ENCODE measurements at regions not wholly inside any gene's neighbourhood (a gene's known extent, or its start where the extent isn't known, plus 50 kb on each side); places are given as distances from the start of the nearest gene placed in this dataset.

DNA sequence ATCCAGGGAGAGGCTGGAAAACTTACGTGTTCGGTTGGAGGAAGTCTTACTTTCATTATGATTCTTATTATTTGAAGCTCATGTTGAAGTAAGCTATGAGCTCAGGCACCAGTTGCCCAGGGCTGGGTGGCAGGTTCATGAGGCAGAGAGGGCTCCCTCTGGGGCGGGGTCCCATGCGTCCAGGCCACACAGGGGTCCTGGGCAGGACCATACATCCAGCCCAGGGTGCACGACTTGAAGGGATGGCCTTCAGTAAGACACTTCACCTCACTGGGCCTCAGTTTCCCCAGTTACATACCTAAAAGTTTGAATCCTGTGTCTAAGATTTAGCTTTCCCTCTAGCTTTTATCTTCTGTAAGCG lies 107.3 kb upstream of the B3GAT1 start:
- Histone ChIP-seq H3K4me3 (no peak overlapping the region), H3K9me3 (no peaks in the 10 kb centered on the region), H3K27me3 (no peaks in the 10 kb centered on the region), H3K36me3 (no peaks in the 10 kb centered on the region)
- DNase-seq: no peak

DNA sequence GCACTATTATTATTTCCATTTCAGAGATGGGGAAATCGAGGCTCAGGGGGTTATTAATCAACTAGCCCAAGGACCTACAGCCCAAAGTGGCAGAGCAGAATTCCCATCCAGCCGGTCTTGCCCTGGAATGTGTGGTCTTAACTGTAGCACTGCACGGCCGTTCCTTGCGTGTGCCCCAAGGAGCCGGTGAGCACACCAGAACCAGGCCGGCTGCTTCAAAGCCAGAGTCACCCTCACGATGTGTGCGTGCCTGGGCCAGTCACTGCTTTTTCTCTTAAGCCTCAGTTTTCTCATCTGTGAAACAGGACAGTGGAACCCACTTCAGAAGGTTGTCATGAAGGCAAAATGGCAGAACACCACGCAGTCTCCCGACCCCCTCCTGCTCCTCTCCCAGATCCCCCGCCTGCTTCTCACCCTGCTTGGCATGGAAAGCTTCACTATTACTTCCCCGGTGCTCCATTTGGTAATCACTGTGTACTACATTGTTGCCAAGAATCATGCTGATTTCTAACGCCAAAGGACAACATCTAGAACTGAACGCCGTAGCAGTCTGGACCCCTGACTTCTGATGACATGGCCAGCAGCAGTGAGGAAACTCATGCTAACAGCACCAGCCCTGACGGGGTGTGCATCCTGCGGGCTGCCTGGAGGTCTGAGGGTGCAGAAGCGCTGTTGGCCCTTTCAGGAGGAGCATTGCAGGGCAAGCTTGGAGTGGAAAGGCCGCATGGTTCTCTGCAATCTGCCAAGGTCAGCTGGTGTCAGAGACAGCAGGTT lies 106.8 kb upstream of the B3GAT1 start:
- no peaks in the 10 kb centered on the region; the same call in 1 of the 2 replicates for H3K27me3 ChIP-seq
- no peaks in the 10 kb centered on the region for H3K9me3 ChIP-seq
- DNase-seq: no peak
- no peaks in the 10 kb centered on the region for H3K36me3 ChIP-seq
- H3K4me3 ChIP-seq: no peak overlapping the region

DNA sequence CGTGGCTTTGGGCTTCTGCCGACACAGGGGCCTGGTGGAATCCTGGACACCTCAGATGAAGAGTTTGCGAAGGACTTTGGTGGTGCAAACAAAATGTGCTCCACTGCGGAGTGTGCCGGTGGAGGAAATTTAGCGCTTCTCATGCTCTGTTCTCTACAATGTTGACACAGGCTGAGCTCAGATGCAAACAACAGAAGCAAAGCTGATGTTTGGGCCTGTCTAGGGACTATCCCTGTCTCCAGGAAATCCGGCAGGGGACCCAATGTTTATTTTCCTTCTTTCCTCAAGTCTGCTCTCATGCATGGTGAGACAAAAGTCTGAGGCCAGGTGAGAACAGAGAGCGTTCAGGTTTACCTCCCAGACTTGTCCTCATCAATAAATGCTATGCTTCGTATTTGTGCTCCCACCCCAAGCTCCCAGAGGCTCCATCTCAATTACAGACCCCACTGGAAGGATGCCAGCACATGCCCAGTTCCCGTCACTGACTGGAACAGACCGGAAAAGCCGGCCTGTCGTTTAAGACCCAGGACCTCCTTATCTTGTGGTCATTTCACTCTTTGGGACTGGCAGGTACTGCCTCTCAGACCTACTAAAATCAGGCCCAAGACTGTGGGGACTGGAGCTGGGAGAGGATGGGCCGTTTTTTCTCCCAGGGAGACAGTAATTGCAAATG lies 105.7 kb upstream of the B3GAT1 start:
- H3K36me3 ChIP-seq: no peaks in the 10 kb centered on the region
- no peaks in the 10 kb centered on the region for H3K9me3 ChIP-seq
- no peak for DNase-seq
- H3K4me3 ChIP-seq: no peak overlapping the region
- no peaks in the 10 kb centered on the region; the same call in 1 of the 2 replicates for H3K27me3 ChIP-seq

DNA sequence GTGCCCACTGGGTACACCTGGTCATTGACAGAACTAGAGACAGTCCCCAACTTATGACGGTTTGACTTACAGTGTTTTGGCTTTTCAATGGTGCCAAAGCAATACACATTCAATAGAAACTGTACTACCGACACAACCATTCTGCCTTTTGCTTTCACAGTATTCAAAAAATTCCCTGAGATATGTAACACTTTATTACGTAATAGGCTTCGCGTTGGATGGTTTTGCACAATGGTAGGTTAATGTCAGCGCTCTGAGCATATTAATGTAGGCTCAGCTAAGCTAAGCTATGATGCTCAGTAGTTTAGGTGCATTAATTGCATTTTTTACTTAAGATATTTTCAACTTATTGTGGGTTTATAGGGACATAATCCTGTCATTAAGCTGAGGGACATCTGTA lies 105.1 kb upstream of the B3GAT1 start:
- Histone ChIP-seq H3K4me3 (no peak overlapping the region), H3K9me3 (no peaks in the 10 kb centered on the region), H3K27me3 (no peaks in the 10 kb centered on the region; the same call in 1 of the 2 replicates), H3K36me3 (no peaks in the 10 kb centered on the region)
- DNase-seq: no peak

DNA sequence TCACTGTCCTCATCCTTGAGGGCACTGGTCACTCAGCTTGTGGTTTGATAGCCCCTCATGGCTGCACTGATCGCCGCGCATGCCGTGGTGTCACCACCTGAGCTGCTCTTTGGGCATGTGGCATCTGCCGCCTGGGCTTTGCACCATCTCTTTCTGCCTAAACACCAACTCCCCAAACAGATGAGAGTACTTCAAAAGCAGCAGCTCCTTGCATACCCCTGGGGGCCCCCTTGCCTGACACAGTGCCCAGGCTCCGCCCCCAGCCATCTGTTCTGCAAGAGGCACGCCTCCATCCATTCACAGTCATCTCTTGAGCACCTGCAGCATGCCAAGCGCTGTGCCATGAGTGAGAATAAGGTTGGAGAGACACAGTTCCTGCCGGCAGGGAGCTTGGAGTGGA lies 104.5 kb upstream of the B3GAT1 start:
- no peaks in the 10 kb centered on the region; the same call in 1 of the 2 replicates for H3K27me3 ChIP-seq
- no peaks in the 10 kb centered on the region for H3K36me3 ChIP-seq
- no peak overlapping the region for H3K4me3 ChIP-seq
- DNase-seq: no peak
- no peaks in the 10 kb centered on the region for H3K9me3 ChIP-seq

DNA sequence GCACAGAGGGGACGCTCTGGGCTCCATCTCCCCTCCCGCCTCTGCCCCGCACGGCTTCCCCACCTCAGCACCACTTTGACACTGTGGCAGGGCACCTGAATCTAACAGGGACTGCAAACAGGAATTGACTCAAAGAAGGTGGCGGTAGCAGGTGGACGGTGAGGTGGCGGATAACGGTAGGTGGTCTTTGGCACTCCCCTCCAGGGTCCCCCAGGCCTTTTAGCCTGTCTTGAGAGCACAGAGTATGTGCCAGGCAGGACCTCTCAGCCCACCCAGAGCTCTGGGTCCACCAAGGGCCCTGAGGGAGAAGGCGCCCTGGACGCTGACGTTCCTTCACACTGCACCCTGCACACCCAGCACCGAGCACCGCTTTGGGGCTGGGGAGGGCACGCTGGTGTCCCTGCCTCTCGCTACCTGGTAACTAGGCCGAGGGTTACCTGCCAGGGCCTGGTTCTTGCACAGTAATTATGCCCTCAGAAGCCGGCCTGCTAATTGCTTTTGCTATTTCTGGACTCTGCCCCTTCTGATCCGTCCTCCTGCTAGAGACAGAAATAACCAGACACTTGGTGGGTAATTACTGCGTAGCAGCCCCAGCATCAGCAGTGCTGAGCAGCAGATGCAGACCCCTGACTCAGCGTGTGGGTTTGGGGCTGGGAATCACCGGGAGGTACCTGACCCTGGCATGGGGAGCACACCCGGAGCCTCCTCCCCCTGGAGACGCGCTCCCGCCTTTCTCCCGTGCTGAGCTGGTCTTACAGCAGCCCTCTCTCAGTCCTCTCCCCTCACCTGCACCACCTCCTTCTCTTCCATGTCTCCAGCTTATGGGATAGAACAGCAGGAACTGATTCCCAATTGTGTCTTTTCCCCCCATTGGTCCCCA lies 103.3 kb upstream of the B3GAT1 start:
- H3K9me3 ChIP-seq: no peaks in the 10 kb centered on the region
- H3K4me3 ChIP-seq: no peak overlapping the region
- H3K27me3 ChIP-seq: no peaks in the 10 kb centered on the region; the same call in 1 of the 2 replicates
- H3K36me3 ChIP-seq: no peaks in the 10 kb centered on the region
- DNase-seq: no peak

DNA sequence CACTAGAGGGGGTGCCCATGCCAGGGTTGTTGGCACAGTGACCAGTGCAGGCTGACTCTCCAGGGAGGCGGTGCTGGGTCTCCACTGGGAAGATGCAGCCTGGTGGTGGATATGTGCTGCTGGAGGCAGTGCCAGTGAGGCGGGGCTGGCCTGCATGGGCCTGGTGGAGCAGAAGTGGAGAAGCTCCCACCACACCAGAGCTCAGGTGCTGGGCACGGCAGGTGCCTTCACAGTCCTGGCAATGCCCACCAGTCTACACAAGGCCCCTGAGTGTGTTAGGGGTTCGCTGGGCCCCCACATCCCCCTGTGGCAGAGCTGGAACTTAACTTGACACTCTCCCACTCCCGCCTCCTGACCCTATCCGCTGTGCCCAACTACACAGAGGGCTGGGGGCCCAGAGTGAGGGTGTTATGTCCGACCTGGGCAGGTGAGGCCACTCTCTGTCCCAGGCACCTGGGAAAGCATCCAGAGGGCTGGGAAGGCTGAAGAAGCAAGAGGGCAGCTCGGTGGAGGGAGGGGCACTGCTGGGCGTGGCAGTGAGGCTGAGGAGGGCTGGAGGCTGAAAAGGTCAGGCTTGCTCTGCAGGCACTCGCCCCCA lies 102.4 kb upstream of the B3GAT1 start:
- no peaks in the 10 kb centered on the region for H3K9me3 ChIP-seq

DNA sequence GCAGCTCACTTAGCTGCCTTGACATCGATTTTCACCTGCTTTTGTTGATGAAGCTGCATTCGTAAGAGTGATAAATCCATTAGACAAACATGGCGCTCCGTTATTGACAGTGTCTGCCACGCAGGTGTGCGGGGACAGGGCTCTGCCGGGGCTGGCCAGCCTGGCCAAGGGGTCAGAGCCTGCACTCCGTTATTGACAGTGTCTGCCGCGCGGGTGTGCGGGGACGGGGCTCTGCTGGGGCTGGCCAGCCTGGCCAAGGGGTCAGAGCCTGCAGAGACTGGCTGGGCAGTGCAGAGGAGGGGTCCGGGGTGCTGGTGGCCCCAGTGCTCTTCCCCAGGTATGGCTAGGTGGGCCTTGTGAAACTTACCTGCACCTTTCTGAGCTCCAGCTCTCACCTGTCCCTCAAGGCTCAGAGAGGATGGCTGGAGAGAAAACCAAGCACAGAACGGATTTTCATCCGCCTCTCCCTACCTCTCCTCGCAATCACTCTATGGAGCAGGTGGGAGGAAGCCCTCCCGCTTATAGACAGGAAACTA lies 101.6 kb upstream of the B3GAT1 start:
- H3K36me3 ChIP-seq: no peaks in the 10 kb centered on the region
- no peak overlapping the region for H3K4me3 ChIP-seq
- H3K9me3 ChIP-seq: no peaks in the 10 kb centered on the region
- no peaks in the 10 kb centered on the region; the same call in 1 of the 2 replicates for H3K27me3 ChIP-seq
- DNase-seq: no peak

More for the DNA sequence above, 102.4 kb upstream of the B3GAT1 start:
- Histone ChIP-seq H3K27me3 (no peaks in the 10 kb centered on the region; the same call in 1 of the 2 replicates), H3K4me3 (no peak overlapping the region), H3K36me3 (no peaks in the 10 kb centered on the region)
- DNase-seq: no peak

DNA sequence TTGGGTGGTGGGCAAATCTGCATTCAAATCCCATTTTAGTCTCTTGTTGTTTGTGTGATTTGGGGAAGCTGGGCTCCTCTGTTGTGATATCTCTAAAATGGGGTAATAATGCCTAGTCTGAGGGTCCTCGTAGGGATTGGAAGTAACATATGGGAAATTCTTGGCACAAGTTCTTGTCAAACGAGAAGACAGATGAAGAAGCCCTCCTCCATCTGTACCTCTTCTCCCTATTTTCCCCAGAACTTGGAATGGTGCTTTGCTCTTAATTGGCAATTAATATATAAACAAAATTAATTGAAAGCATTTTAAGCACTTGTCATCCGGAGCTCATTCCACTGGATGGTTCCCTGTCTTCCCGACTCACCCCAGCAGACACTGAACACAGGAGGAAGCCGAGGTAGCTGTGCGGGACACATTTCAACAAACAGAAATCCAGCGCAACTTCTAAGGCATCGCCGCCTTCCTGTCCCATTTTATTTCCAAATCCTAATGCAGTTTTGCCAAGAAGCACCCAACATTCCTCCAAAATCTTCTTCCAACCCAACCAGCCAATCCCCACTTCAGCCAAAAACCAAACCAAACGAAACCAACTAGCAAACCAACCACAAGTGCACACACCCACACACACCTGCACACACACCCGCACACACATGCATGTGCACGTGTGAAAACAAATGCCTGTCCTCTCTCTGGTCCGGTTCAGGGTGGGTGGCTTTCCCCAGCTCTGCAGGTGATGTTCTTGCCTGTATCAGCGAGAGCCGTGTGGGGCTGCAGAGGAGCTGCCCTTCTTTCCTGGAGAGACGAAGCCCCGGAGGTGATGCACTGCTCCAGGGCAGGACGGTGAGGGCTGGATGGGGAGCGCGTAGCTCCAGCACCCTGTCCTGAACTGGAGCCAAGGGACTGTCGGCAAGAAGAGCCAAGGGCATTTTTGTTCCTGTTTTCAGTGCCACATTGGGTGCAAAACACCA lies 100.8 kb upstream of the B3GAT1 start:
- no peak overlapping the region for H3K4me3 ChIP-seq
- no peaks in the 10 kb centered on the region for H3K9me3 ChIP-seq
- H3K27me3 ChIP-seq: no peaks in the 10 kb centered on the region; the same call in 1 of the 2 replicates
- H3K36me3 ChIP-seq: no peaks in the 10 kb centered on the region
- no peak for DNase-seq

DNA sequence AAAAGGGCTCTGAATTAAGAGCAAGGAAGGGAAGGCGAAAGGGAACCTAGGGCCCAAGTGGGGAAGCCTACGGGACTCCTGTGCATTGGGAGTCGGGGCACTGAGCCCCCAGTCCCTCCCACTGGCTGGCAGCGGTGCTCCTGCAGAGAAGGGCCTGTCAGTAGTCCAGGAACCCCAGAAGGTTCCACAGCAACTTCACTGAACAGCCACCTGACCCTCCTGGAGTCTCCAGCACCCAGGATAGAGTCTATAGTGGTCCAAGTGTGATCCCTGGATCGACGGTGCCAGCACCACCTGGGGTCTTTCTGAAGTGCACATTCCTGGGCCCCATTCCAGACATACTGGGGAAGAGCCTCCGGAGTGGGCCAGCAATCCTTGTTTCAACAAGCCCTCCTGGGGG lies 100.0 kb upstream of the B3GAT1 start:
- H3K9me3 ChIP-seq: no peaks in the 10 kb centered on the region
- no peak for DNase-seq

DNA sequence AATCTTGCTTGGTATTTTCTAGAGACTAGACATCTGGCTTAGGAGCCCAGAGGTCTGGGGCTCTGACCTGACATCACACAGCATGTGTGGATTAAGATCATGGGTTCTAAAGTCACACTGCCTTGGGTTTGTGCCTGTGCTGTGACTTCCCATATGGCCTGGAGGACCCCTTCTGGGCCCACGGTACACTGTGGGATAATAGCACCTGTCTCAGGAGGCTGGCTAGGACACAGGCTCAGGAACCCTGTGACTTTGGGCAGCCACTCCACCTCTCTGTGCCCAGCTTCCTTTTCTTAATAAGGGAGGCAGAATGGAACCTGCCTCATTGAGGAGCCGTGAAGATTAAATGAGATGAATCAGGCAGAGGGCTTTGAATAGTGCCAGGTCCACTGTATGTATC lies 99.2 kb upstream of the B3GAT1 start:
- Histone ChIP-seq H3K36me3 (no peaks in the 10 kb centered on the region), H3K27me3 (no peaks in the 10 kb centered on the region; the same call in 1 of the 2 replicates), H3K9me3 (no peaks in the 10 kb centered on the region), H3K4me3 (no peak overlapping the region)
- no peak for DNase-seq

More for the DNA sequence above, 100.0 kb upstream of the B3GAT1 start:
- H3K36me3 ChIP-seq: no peaks in the 10 kb centered on the region
- no peaks in the 10 kb centered on the region; the same call in 1 of the 2 replicates for H3K27me3 ChIP-seq
- no peak overlapping the region for H3K4me3 ChIP-seq

DNA sequence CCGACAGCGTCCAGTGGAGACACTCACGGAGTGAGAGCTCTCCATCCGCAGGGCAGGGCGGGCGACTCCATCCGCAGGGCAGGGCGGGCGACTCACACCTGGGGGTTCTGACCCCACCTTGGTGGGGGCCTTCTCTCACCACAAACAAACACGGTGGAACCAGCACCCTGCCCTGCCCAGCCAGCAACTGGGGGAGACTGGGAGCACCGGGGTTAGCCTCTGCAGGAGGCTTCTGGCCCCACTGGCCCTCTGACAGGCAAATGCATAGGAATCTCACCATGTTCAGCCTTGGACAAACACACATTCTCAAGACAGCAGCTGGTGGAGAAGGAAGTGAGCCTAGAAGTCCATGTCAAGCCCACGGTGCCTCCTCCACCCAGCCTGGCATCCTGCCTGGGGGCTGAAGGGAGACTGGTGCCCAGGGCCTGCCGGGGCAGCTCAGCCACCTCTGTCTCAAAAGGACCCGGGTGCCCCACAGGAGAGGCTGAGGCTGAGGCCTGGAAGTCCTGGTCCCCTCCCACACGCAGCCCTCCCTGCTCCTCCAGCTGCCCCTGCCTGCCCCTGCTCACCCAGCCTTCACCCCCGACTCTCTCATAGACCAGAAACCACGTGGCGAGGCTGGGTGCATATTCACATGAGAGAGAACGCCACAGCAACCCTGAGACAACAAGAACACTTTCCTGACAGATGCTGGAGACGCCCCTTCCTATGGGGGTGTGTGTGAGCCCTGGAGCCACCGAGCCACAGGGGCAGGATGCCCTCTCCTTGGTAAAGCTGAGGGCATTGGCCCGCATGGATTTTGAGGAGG lies 98.4 kb upstream of the B3GAT1 start:
- DNase-seq: no peak
- Histone ChIP-seq H3K9me3 (no peaks in the 10 kb centered on the region), H3K36me3 (no peaks in the 10 kb centered on the region), H3K4me3 (no peak overlapping the region), H3K27me3 (no peaks in the 10 kb centered on the region; the same call in 1 of the 2 replicates)

DNA sequence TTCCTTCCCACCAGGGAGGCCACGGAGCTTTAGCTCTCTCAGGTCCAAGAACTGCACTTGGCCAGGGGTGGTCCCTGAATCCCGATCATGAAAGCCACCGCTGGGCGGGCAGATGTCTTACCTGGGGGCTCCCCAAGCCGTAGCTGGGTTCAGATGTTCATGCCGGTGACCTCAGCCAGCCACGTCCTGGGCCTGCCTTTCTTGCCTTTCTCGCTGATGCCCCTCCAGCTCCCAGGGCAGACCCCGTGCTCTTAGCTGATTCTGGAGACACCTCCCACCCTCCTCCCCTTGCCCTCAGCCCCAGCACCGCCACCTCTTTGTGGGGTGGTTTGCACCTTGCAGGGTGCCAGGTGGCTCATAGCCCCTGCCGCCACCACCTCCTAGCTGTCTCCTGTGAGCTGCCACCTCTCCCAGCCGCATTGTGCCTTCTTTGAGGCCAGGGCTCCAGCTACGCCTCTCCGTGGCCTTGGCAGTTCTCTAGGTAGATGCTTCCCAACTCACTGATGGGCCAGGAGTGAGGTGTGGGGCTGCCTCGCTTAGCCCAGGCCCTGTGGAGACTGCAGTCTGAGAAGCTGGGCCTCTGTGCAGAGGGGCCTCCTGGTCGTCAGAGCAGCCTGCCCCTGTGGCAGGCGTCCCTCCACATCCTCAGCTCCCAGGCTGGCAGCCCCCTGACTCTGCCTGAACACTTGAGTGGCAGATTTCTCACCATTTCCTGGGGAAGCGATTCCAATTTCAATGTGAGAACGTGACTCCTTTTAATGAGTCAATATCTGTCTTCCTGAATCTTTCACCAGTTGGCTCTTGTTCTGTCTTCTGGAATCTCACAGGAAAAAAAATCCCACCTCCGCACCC lies 97.6 kb upstream of the B3GAT1 start:
- H3K9me3 ChIP-seq: no peaks in the 10 kb centered on the region
- no peaks in the 10 kb centered on the region; the same call in 1 of the 2 replicates for H3K27me3 ChIP-seq
- H3K36me3 ChIP-seq: no peaks in the 10 kb centered on the region
- no peak for DNase-seq
- no peak overlapping the region for H3K4me3 ChIP-seq
